Hepatocyte (in vitro differentiated cells): ENCODE measurements at regions not wholly inside any gene's neighbourhood (a gene's known extent, or its start where the extent isn't known, plus 50 kb on each side); places are given as distances from the start of the nearest gene placed in this dataset.

Experiments used
- DNase-seq: peaks from one replicate; pipeline ENCODE4 v3.0.0-alpha.2; 2016; ENCODE audit warnings: low spot score
- H2AFZ ChIP-seq: fragments of 200-600 bp; sonication (generic); 2 replicates; pipeline ENCODE4 v1.6.0; 2016; ENCODE audit warnings: antibody characterized with exemption, mild to moderate bottlenecking
- H3K27ac ChIP-seq: fragments of 200-600 bp; sonication (generic); 2 replicates; pipeline ENCODE4 v1.5.1; 2016; ENCODE audit warnings: mild to moderate bottlenecking
- H3K27me3 ChIP-seq: fragments of 200-600 bp; sonication (generic); 2 replicates; pipeline ENCODE4 v1.6.1; 2016
- H3K36me3 ChIP-seq: fragments of 200-600 bp; sonication (generic); replicated peaks from 2 replicates; pipeline ENCODE4 v1.5.1; 2016; ENCODE audit warnings: low read depth; ENCODE audit not compliant: insufficient read depth
- H3K4me1 ChIP-seq: fragments of 200-600 bp; sonication (generic); 2 replicates; pipeline ENCODE4 v1.5.1; 2016; ENCODE audit warnings: mild to moderate bottlenecking, moderate library complexity; ENCODE audit not compliant: insufficient read depth
- H3K4me2 ChIP-seq: fragments of 200-600 bp; sonication (generic); 2 replicates; pipeline ENCODE4 v1.6.0; 2016
- H3K4me3 ChIP-seq: fragments of 200-600 bp; sonication (generic); 2 replicates; pipeline ENCODE4 v1.5.1; 2016; ENCODE audit warnings: mild to moderate bottlenecking
- H3K79me2 ChIP-seq: fragments of 200-600 bp; sonication (generic); 2 replicates; pipeline ENCODE4 v1.6.0; 2017; ENCODE audit warnings: mild to moderate bottlenecking
- H3K9me2 ChIP-seq: fragments of 200-600 bp; sonication (generic); replicated peaks from 2 replicates; pipeline ENCODE4 v1.6.0; 2017; ENCODE audit warnings: mild to moderate bottlenecking; ENCODE audit not compliant: insufficient read depth
- H3K9me3 ChIP-seq: fragments of 200-600 bp; sonication (generic); 2 replicates; pipeline ENCODE4 v1.5.1; 2016; ENCODE audit warnings: low read depth, mild to moderate bottlenecking
- H4K20me1 ChIP-seq: fragments of 200-600 bp; sonication (generic); 2 replicates; pipeline ENCODE4 v1.6.0; 2016; ENCODE audit warnings: mild to moderate bottlenecking; ENCODE audit not compliant: insufficient read depth, poor library complexity, severe bottlenecking
- EZH2 ChIP-seq: fragments of 200-600 bp; sonication (generic); IDR thresholded peaks from 2 replicates; pipeline ENCODE4 v1.6.1; 2016; ENCODE audit warnings: antibody characterized with exemption, mild to moderate bottlenecking, borderline replicate concordance
- EZH2phosphoT487 ChIP-seq: fragments of 200-600 bp; sonication (generic); IDR thresholded peaks from one replicate; pipeline ENCODE4 v1.6.1; 2018; ENCODE audit warnings: antibody characterized with exemption, mild to moderate bottlenecking, low read depth, moderate library complexity; ENCODE audit not compliant: unreplicated experiment, severe bottlenecking
- whole genome bisulfite sequencing: methylation state at CpG from one replicate; pipeline ENCODE4 v1.1.6; 2016; ENCODE audit warnings: low lambda C conversion rate; ENCODE audit errors: missing lambda C conversion rate; 5-methylcytosine and 5-hydroxymethylcytosine counted together
- TF ChIP-seq, protein P1 (sequence below): fragments of 200-600 bp; sonication (generic); IDR thresholded peaks from 2 replicates; pipeline ENCODE4 v1.5.1; 2016; ENCODE audit warnings: antibody characterized with exemption, mild to moderate bottlenecking; ENCODE audit not compliant: poor library complexity

DNA sequence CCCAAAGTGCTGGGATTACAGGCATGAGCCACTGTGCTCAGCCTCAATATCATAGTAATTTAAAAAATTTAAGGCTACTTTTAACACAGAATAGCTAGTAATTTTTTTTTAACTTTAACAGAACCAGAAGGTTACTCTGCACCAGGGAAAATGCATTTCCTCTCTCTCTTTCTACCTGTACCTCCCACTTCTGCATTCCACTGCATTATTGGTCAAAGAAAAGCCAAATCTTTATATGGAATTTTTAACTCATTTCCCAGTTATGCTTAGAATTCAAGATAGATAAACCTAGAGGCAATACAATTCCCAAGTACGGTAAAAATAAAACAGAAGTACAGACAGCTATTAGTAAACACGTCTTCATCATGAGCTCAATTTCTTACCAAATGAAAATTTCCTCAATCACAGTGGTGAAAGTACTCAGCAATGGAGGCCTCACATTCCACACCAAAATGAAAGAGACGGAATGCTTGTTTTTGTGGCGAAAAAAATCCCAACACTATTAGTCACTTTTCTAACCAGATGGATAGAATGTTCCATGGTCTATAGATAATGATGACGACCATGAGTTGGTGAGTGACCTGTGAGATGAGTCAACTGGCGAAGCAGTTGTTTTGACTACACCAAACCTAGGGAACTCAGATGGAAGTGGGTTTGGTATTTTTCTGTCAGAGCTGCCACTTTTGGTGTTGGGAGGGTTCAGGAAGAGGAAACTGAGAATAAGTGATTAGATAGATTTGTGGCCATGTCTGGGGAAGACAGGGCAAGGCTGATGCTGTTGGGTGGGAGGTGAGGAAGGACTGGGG, 104.7 kb upstream of the SGK1 start:
- H3K4me2 ChIP-seq = no peak overlapping the region

DNA sequence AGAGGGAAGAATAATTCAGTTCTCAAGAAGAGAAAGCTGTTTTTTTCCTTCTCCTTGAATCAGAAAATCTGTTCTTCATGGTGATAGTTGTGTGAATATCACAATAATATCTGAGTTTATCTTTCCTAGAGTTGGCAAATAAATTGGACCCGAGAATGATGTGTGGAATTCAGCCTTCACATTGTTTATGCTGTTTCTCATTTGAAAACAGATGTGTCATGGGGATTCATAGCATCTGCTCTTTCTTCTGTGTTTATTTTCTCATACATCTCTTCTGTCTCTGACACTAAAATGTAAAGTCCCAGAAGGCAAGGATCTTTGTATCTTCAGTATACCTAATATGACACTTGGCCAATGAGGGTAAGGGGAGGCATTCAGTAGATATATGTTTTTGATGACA, 103.6 kb upstream of the SGK1 start:
- H3K9me3 ChIP-seq = no peaks in the 10 kb centered on the region
- no peak overlapping the region for H3K4me2 ChIP-seq
- no peaks in the 10 kb centered on the region for H3K9me2 ChIP-seq
- WGBS = 71% methylated on average over 1 of the region's 1 CpG
- H3K4me3 ChIP-seq = no peak overlapping the region
- H4K20me1 ChIP-seq = no peaks in the 10 kb centered on the region
- H3K4me1 ChIP-seq = no peaks in the 10 kb centered on the region
- H2AFZ ChIP-seq = no peak overlapping the region
- H3K79me2 ChIP-seq = no peaks in the 10 kb centered on the region
- no peaks in the 10 kb centered on the region for H3K36me3 ChIP-seq
- no peak overlapping the region for H3K27ac ChIP-seq
- TF ChIP-seq EZH2phosphoT487 (no peak), EZH2 (no peak)
- TF ChIP-seq, protein P1, sequence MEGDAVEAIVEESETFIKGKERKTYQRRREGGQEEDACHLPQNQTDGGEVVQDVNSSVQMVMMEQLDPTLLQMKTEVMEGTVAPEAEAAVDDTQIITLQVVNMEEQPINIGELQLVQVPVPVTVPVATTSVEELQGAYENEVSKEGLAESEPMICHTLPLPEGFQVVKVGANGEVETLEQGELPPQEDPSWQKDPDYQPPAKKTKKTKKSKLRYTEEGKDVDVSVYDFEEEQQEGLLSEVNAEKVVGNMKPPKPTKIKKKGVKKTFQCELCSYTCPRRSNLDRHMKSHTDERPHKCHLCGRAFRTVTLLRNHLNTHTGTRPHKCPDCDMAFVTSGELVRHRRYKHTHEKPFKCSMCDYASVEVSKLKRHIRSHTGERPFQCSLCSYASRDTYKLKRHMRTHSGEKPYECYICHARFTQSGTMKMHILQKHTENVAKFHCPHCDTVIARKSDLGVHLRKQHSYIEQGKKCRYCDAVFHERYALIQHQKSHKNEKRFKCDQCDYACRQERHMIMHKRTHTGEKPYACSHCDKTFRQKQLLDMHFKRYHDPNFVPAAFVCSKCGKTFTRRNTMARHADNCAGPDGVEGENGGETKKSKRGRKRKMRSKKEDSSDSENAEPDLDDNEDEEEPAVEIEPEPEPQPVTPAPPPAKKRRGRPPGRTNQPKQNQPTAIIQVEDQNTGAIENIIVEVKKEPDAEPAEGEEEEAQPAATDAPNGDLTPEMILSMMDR = no peak
- no peaks in the 10 kb centered on the region for H3K27me3 ChIP-seq
- no peak for DNase-seq

More for the DNA sequence above, 104.7 kb upstream of the SGK1 start:
- H3K79me2 ChIP-seq = no peaks in the 10 kb centered on the region
- H3K4me3 ChIP-seq = no peak overlapping the region
- DNase-seq = no peak
- peak overlapping the region; percentile 27 for H3K27ac ChIP-seq
- no peaks in the 10 kb centered on the region for H3K9me3 ChIP-seq
- TF ChIP-seq, protein P1 = no peak
- TF ChIP-seq EZH2phosphoT487 (no peak), EZH2 (no peak)
- no peaks in the 10 kb centered on the region for H3K9me2 ChIP-seq
- no peak overlapping the region for H2AFZ ChIP-seq
- H4K20me1 ChIP-seq = no peaks in the 10 kb centered on the region
- WGBS = 86% methylated on average over 6 of the region's 6 CpGs
- no peaks in the 10 kb centered on the region for H3K36me3 ChIP-seq
- no peaks in the 10 kb centered on the region for H3K27me3 ChIP-seq
- no peaks in the 10 kb centered on the region for H3K4me1 ChIP-seq

DNA sequence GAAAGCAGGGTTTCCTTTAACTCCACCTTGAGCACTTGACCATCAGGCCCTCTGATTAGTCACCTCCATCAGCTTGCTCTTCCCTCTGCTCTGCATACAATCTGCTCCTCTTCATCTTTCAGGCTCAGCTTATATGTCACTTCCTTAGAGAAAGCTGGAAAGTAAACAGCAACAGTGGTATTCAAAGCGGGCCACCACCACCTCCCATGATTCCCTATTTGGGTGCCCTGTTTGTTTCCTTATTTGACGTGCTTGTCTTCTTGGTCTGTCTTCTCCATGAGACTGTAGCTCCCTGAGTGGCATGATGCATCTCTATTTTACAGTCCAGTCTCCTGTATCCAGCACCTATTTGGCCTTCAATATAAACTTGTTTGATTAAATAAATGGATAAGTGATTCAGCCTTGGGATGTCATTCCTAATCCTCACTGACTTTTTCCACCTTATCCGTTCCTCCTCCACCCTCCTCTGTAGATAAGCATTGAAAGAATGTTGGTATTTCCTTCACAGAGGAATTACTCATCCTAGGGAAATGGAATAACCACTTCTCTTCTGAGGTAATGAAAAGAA, 102.8 kb upstream of the SGK1 start:
- 72% methylated on average over 3 of the region's 3 CpGs for WGBS
- Histone ChIP-seq H3K9me3 (no peaks in the 10 kb centered on the region), H3K4me3 (no peak overlapping the region), H3K4me2 (no peak overlapping the region), H3K27ac (no peak overlapping the region), H3K9me2 (no peaks in the 10 kb centered on the region), H3K79me2 (no peaks in the 10 kb centered on the region), H3K4me1 (no peaks in the 10 kb centered on the region), H3K27me3 (no peaks in the 10 kb centered on the region), H4K20me1 (no peaks in the 10 kb centered on the region), H3K36me3 (no peaks in the 10 kb centered on the region), H2AFZ (no peak overlapping the region)
- TF ChIP-seq, protein P1 = no peak
- TF ChIP-seq EZH2 (no peak), EZH2phosphoT487 (no peak)
- DNase-seq = no peak
